Fibroblast of skin of back (primary cell): ENCODE measurements at regions not wholly inside any gene's neighbourhood (a gene's known extent, or its start where the extent isn't known, plus 50 kb on each side); places are given as distances from the start of the nearest gene placed in this dataset.

Experiments
- DNase-seq: peaks from one replicate; pipeline ENCODE4 v3.0.0-alpha.2; 2013

- no peak for DNase-seq
These were observed 256.4 kb downstream of the TFCP2L1 start for GRCh38 chr2:121028577-121028976.

GRCh38 chr2:121030523-121030922 lies 254.5 kb downstream of the TFCP2L1 start:
- no peak for DNase-seq

DNA sequence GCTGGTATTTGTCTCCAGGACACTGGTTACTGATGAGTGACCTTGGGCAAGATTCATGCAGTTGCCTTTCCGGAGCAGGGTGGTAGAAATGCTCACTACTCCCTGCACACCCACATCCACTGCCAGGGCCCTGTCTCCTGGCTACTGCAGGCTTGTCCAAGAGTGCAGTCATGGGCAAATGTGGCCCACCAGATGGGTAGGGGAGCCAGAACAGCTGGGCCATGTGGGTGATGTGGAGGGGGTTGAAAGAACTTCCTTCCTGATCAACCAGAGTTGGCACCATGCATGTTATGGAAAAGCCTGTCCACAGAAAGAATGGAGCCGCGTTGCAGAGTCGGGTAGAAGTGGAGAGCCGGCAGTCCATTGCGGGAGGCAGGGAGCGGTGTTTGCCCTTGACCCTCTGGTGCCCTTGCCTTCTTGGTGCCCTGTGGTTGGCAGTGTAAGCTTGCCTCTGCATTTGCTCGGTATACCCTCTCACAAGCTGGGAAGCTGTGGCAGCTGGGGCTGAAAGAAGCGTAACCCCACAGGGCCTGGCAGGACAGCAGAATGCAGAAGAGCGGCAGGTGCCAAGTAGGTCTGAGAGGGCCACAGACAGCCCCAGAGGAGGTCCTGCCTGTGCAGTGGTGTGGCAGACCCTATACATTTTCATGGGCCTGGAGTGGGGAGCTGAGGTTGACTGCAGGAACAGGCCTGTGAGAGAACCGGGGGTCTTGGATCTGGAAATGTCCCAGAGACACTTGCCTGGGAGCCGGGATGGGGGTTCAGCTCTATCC lies 253.2 kb downstream of the TFCP2L1 start:
- DNase-seq = no peak

- no peak for DNase-seq
These were observed 251.5 kb downstream of the TFCP2L1 start for GRCh38 chr2:121033461-121033996.

DNA sequence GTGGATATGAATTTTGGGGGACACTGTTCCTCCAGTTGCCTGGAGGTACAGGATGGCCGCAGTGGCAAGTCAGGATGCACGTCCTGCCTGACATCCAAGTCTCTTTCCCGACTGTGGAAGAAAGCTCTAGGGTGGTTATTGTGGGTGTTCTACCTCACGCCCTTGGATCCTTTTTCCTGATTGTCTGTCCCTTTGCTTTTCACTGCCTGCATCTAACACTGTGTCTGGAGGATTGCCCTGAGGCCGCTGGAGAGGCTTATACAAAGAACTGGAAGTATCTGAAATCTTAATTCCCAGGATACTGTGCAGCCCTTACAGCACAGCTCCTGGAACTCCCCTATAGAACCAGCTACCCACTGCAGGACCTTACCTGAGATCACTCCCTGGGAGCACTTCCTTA lies 250.5 kb downstream of the TFCP2L1 start:
- no peak for DNase-seq

DNA sequence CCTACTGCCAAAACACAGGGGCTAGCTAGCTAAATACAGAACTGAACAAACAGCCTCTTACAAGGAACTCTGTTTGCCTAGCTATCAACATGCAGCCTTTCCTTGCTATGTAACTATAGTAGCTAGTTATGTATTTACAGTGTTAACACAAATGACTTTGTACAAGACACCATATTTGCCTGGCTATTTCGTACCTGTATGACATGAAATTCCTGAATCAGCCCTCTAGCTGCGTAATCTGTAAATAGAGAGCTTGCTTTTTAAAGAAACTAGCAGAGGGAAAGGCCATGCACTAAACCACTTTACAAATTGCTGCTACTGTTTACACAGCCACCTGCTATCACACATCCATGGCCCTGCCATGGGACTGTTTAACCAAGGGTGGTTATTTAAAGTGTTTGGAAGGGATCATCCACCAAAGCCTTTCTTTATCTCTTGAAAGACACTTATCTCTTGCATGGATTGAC lies 248.7 kb downstream of the TFCP2L1 start:
- no peak for DNase-seq

DNA sequence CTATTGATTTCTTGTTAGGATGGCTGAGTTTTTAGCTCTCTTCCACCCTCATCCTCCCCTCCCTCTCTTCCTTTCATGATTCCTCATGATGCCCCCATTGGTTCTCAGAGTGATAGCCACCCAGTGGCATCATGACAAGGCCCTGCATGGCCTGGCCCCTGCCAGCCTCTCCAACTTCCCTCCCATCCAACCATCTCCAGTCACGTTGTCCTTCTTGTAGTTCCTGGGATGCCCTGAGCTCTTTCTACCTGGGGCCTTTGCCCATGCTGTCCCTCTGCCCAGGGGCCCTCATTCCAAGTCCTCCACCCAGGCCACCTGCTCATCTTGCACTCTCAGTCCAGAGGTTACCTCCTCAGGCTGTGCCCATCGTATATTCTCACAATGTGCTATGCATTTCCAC lies 247.5 kb downstream of the TFCP2L1 start:
- DNase-seq = no peak

GRCh38 chr2:121038031-121038430 lies 247.0 kb downstream of the TFCP2L1 start:
- no peak for DNase-seq

GRCh38 chr2:121038431-121038830 lies 246.6 kb downstream of the TFCP2L1 start:
- DNase-seq = no peak

- no peak for DNase-seq
These were observed 245.9 kb downstream of the TFCP2L1 start for GRCh38 chr2:121038891-121039616.

DNA sequence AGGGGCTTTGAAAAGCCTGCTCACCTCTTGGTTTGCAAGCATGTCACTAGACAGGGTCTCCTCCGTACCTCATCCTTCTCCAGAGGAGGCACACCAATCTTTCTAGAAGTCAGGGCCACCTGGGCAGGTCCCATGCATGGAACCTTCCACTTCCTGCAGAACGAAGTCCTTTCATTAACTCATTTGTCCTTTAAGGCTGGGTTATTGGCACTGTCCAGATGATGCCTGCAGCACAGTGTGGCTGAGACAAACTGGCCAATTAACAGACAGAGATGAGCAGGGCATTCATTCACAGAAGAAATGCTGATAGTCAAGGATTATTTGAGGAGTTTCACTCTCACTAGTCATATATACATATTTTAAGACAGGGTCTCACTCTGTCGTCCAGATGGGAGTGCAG lies 245.3 kb downstream of the TFCP2L1 start:
- no peak for DNase-seq

DNA sequence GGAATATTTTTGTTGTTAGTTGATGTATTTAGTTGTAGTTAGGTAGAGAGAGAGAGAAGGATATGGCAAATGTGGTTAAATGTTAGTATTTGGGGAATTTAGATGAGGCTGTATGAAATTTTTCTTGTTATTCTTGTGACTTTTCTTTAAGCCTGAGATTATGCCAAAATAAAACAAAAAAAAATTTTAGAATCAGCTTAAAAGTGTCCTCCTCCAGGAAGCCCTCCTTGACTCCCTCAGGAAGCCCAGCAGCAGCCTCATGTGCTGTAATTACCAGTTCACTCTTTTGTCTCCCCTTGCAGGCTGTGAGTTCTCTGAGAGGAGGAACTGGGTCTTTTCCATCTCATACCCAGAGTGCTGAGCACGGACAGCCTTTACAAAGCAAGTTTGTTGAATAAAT lies 243.5 kb downstream of the TFCP2L1 start:
- DNase-seq = no peak

GRCh38 chr2:121043061-121043826 lies 241.8 kb downstream of the TFCP2L1 start:
- DNase-seq = no peak

- DNase-seq = no peak
These were observed 241.2 kb downstream of the TFCP2L1 start for GRCh38 chr2:121043827-121044222.

DNA sequence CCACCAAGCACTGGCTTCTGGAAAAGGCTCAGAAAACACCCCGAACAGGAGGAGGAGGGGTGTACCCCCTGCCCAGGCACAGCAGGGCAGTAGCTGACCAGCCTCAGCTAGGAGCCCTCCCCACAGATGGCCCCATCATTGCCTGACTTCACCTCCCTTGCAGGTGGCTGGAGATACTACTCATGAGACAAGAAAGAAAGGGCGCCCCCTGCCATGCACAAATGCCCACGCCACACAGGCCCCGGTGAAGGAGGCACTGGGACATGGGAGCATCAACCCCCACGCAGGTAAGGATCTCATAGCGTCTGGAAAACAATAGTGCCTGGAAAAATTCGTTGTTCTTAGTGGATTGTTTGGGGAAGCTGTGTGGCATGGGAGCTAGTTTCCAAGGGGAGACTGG lies 240.6 kb downstream of the TFCP2L1 start:
- DNase-seq = no peak

DNA sequence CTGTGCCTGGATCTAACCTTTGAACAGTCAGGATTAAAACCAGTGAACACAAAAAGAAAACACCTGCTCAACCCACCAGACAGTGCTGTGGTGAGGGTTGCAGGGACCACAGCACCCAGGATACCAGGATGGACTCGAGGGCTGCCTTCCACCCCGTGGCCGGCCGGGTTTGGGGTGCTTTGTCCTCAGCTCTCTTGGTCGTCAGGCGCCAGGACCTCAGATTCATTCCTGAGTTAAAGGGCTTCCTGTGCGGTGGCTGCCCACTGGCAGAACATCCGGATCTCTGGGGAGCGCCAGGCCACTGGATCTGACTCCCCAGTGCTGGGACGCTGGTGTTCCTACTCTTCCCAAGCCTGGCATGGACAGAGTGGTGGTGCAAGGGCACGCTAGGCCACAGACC lies 239.8 kb downstream of the TFCP2L1 start:
- DNase-seq = no peak

DNA sequence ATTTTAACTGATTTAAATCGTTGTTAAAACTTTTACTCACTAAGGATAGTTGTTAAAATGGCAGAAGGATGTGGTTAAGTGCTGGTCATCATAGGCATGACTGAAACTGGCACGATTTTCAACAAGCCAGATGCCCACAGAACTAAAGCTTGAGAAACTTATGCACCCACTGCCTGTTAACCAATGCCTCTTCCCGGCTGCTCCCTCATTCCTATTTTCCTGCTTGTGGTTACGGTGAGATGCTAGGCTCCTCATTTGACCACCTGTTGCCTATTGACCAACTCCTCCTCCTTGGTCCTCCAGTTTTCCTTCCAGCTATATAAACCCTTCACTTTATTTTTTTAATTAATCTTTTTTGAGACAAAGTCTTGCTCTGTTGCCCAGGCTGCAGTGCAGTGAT lies 238.7 kb downstream of the TFCP2L1 start:
- no peak for DNase-seq

- no peak for DNase-seq
These were observed 237.6 kb downstream of the TFCP2L1 start for GRCh38 chr2:121047383-121047782.

GRCh38 chr2:121049131-121049530 lies 235.9 kb downstream of the TFCP2L1 start:
- no peak for DNase-seq

GRCh38 chr2:121049950-121050585 lies 234.9 kb downstream of the TFCP2L1 start:
- DNase-seq = no peak

DNA sequence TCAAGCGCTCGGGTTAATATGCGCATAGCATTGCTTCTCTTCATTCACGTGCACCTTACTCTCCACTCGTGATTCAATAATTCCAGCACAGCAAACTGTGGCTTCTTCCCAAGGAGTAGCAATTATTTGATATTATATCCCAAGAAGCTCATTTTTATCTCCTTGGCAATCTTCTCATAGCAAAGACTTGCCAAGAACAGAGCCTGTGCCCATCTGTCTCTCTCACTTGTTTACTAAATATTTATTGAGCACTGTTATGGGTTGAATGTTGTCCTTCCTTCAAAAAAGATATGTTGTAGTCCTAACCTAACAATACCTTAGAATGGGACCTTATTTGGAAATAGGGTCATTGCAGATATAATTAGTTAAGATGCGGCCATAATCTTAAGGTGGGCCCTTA lies 233.7 kb downstream of the TFCP2L1 start:
- DNase-seq = no peak

DNA sequence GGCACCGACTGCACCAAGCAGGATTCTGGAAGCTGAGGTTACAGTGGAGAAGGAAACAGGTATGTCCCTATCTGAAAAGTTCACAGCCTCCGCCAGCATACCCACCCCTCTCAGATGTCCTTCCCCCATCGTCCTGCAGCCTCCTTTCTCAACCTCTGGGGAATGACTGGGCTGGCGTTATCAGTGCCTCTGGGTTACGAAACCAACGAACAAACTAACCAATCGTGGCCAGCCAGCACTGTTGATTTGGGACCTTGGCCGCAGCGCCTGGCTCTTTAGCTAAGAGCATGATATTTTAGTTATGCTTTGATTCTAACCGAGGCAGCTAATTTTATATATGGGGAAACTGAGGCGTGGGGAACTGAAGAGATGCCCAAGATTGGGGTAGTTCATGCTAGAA lies 233.0 kb downstream of the TFCP2L1 start:
- DNase-seq = no peak

GRCh38 chr2:121052521-121052920 lies 232.5 kb downstream of the TFCP2L1 start:
- no peak for DNase-seq
